ENCODE measurements at regions not wholly inside any gene's neighbourhood (a gene's known extent, or its start where the extent isn't known, plus 50 kb on each side); places are given as distances from the start of the nearest gene placed in this dataset.

DNA sequence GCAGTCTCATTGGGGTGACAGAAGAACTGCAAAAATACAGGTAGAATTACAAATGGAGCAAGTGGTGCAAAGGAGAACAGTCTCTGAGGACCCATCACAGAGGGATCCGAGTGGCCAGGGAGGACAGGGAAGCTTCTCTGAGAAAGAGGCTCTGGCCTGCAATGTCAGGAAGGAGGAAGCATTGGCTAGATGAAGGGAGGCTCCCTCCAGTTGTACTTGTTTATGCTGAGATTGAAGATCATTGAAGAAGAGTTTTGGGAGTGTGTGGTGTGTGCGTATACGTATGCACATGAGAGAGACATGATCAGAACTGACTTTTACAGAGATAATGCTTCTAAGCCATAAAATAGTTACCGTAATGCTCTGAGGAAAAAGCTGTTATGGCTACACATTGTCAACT lies 274.7 kb upstream of the FZD8 start:
- ChIA-PET CTCF (no interaction called here), POLR2A (no interaction called here)
- ATAC-seq (ENCODE audit: low read depth): no peak
- Histone ChIP-seq H3K27ac (ENCODE audit: low read length in 2 of 2) (no peak overlapping the region), H4K20me1 (ENCODE audit: control insufficient read depth, insufficient read depth, low read length, poor library complexity, severe bottlenecking) (no peaks in the 10 kb centered on the region), H3K4me2 (replicated peaks; ENCODE audit: low read depth, low read length, poor library complexity, severe bottlenecking) (no peak overlapping the region), H3K4me1 (ENCODE audit: control insufficient read depth in 2 of 2, insufficient read depth in 2 of 2, low read length in 2 of 2) (no peaks in the 10 kb centered on the region), H3K4me3 (ENCODE audit: control extremely low read depth in 1 of 5, extremely low read depth in 1 of 5, insufficient read depth in 1 of 5, low read depth in 2 of 5, low read length in 4 of 5) (no peak overlapping the region), H3K36me3 (replicated peaks in 1 of 2; ENCODE audit: control extremely low read depth in 1 of 2, control insufficient read depth in 1 of 2, extremely low read depth in 1 of 2, insufficient read depth in 2 of 2, low read length in 1 of 2) (no peaks in the 10 kb centered on the region), H3K79me2 (ENCODE audit: control insufficient read depth, insufficient read depth, low read length) (no peaks in the 10 kb centered on the region), H3K9ac (ENCODE audit: low read length) (no peak overlapping the region), H3K9me3 (ENCODE audit: control extremely low read depth in 1 of 3, control insufficient read depth in 2 of 3, insufficient read depth in 1 of 3, low read length in 2 of 3) (peaks cover 0 to 3% (median 0%) of the 10 kb centered on the region in 3 donors), H2AFZ (ENCODE audit: insufficient read depth, low read depth, low read length, poor library complexity, severe bottlenecking) (no peak overlapping the region), H3K27me3 (replicated peaks in 1 of 4; ENCODE audit: control extremely low read depth in 1 of 4, control insufficient read depth in 3 of 4, insufficient read depth in 4 of 4, low read length in 3 of 4) (no peaks in the 10 kb centered on the region)
- Mint-ChIP-seq H3K4me3 (no peak overlapping the region), H3K4me1 (no peaks in the 10 kb centered on the region), H3K27ac (no peak overlapping the region), H3K27me3 (peaks cover 3% of the 10 kb centered on the region), H3K9me3 (ENCODE audit: insufficient read depth) (no peaks in the 10 kb centered on the region)
- WGBS (ENCODE audit: insufficient coverage): 64% methylated on average over 1 of the region's 4 CpGs
- no peak for TF ChIP-seq EZH2 (IDR thresholded peaks at IDR 0.05; ENCODE audit: borderline replicate concordance, insufficient read depth, low read depth, low read length, poor library complexity, severe bottlenecking)
- TF ChIP-seq, protein P1, sequence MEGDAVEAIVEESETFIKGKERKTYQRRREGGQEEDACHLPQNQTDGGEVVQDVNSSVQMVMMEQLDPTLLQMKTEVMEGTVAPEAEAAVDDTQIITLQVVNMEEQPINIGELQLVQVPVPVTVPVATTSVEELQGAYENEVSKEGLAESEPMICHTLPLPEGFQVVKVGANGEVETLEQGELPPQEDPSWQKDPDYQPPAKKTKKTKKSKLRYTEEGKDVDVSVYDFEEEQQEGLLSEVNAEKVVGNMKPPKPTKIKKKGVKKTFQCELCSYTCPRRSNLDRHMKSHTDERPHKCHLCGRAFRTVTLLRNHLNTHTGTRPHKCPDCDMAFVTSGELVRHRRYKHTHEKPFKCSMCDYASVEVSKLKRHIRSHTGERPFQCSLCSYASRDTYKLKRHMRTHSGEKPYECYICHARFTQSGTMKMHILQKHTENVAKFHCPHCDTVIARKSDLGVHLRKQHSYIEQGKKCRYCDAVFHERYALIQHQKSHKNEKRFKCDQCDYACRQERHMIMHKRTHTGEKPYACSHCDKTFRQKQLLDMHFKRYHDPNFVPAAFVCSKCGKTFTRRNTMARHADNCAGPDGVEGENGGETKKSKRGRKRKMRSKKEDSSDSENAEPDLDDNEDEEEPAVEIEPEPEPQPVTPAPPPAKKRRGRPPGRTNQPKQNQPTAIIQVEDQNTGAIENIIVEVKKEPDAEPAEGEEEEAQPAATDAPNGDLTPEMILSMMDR (IDR thresholded peaks at IDR 0.05): no peak
- intact Hi-C loops (cut with micrococcal nuclease): no loop called here
- no peak for DNase-seq

DNA sequence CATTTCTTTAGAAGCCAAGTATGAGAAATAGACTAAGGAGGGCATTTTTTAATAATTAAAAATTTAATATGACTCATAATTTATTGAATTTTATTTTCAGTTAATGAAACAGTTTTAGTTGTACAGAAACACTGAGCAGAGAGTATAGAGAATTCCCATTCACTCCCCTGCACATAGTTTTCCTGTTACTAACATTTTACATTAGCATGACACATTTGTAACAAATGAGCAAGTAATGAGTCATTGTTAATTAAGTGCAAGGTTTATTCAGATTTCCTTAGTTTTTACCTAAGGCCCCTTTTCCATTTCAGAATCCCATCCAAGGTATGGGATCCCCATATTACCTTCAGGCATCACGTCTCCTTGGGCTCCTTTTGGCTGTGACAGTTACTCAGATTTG lies 271.5 kb upstream of the FZD8 start:
- H3K27me3 ChIP-seq (replicated peaks in 1 of 4; ENCODE audit: control extremely low read depth in 1 of 4, control insufficient read depth in 3 of 4, insufficient read depth in 4 of 4, low read length in 3 of 4): no peaks in the 10 kb centered on the region
- ATAC-seq (ENCODE audit: low read depth): no peak
- ChIA-PET CTCF (no interaction called here), POLR2A (no interaction called here)
- H4K20me1 ChIP-seq (ENCODE audit: control insufficient read depth, insufficient read depth, low read length, poor library complexity, severe bottlenecking): no peaks in the 10 kb centered on the region
- DNase-seq: no peak
- TF ChIP-seq, protein P1 (IDR thresholded peaks at IDR 0.05): no peak
- TF ChIP-seq EZH2 (IDR thresholded peaks at IDR 0.05; ENCODE audit: borderline replicate concordance, insufficient read depth, low read depth, low read length, poor library complexity, severe bottlenecking): no peak
- no peak overlapping the region for H3K4me2 ChIP-seq (replicated peaks; ENCODE audit: low read depth, low read length, poor library complexity, severe bottlenecking)
- intact Hi-C loops (cut with micrococcal nuclease): no loop called here
- H3K27me3 Mint-ChIP-seq: no peaks in the 10 kb centered on the region
- H3K27ac ChIP-seq (ENCODE audit: low read length in 2 of 2): no peak overlapping the region
- no peaks in the 10 kb centered on the region for H3K4me1 ChIP-seq (ENCODE audit: control insufficient read depth in 2 of 2, insufficient read depth in 2 of 2, low read length in 2 of 2)
- H3K9me3 Mint-ChIP-seq (ENCODE audit: insufficient read depth): no peaks in the 10 kb centered on the region
- WGBS (ENCODE audit: insufficient coverage): 100% methylated on average over 1 of the region's 1 CpG
- no peaks in the 10 kb centered on the region for H3K4me1 Mint-ChIP-seq
- H3K9me3 ChIP-seq (ENCODE audit: control extremely low read depth in 1 of 3, control insufficient read depth in 2 of 3, insufficient read depth in 1 of 3, low read length in 2 of 3): peaks cover 0 to 3% (median 0%) of the 10 kb centered on the region in 3 donors
- H3K4me3 ChIP-seq (ENCODE audit: control extremely low read depth in 1 of 5, extremely low read depth in 1 of 5, insufficient read depth in 1 of 5, low read depth in 2 of 5, low read length in 4 of 5): no peak overlapping the region
- no peak overlapping the region for H2AFZ ChIP-seq (ENCODE audit: insufficient read depth, low read depth, low read length, poor library complexity, severe bottlenecking)
- H3K4me3 Mint-ChIP-seq: no peak overlapping the region
- no peak overlapping the region for H3K27ac Mint-ChIP-seq
- no peaks in the 10 kb centered on the region for H3K79me2 ChIP-seq (ENCODE audit: control insufficient read depth, insufficient read depth, low read length)
- H3K9ac ChIP-seq (ENCODE audit: low read length): no peak overlapping the region
- no peaks in the 10 kb centered on the region for H3K36me3 ChIP-seq (replicated peaks in 1 of 2; ENCODE audit: control extremely low read depth in 1 of 2, control insufficient read depth in 1 of 2, extremely low read depth in 1 of 2, insufficient read depth in 2 of 2, low read length in 1 of 2)

All from B cell (primary cell).